ENCODE measurements at regions not wholly inside any gene's neighbourhood (a gene's known extent, or its start where the extent isn't known, plus 50 kb on each side); places are given as distances from the start of the nearest gene placed in this dataset.

- no peak for ATAC-seq
- H2AFZ ChIP-seq (ENCODE audit: low read length), result peak overlapping the region; percentile 66
Observed at GRCh38 chr2:144801325-144801724, 281.4 kb upstream of the ZEB2 start.

GRCh38 chr2:144798989-144799388 lies 279.1 kb upstream of the ZEB2 start:
- no peak overlapping the region for H3K9ac ChIP-seq (ENCODE audit: low read length)
- no peaks in the 10 kb centered on the region for H3K27me3 ChIP-seq (ENCODE audit: low read length)
- H3K79me2 ChIP-seq (ENCODE audit: low read length), result no peaks in the 10 kb centered on the region
- no peak overlapping the region for H2AFZ ChIP-seq (ENCODE audit: low read length)
- H3K27ac ChIP-seq (ENCODE audit: low read length), result no peak overlapping the region
- ChIA-PET CTCF (no interaction called here), POLR2A (ENCODE audit: unreplicated experiment) (no interaction called here)
- peaks cover 7% of the 10 kb centered on the region for H3K4me1 ChIP-seq (ENCODE audit: insufficient read depth, low read length)
- no peak overlapping the region for H3K4me3 ChIP-seq (ENCODE audit: low read length)
- no peak for DNase-seq
- H3F3A ChIP-seq (ENCODE audit: low read length, unreplicated experiment), result no peaks in the 10 kb centered on the region
- no peak overlapping the region for H3K4me2 ChIP-seq (ENCODE audit: low read length)
- no peaks in the 10 kb centered on the region for H3K9me3 ChIP-seq (ENCODE audit: low read length)
- no peak for TF ChIP-seq EZH2 (IDR thresholded peaks at IDR 0.05; ENCODE audit: low read length, unreplicated experiment)
- no peak for TF ChIP-seq EZH2phosphoT487 (IDR thresholded peaks at IDR 0.05; ENCODE audit: borderline replicate concordance, low read length)
- no peak for TF ChIP-seq CTCF (conservative IDR thresholded peaks at IDR 0.05; ENCODE audit: low read depth, low read length)
- H4K20me1 ChIP-seq (ENCODE audit: low read length), result no peaks in the 10 kb centered on the region
- BruUV-seq (replicated peaks), result no TSS peak
- H3K9me2 ChIP-seq (replicated peaks; ENCODE audit: low read length), result no peaks in the 10 kb centered on the region
- ATAC-seq, result no peak
- intact Hi-C loops (cut with micrococcal nuclease), result no loop called here
- H3K36me3 ChIP-seq (ENCODE audit: low read depth, low read length), result no peaks in the 10 kb centered on the region

More at GRCh38 chr2:144801325-144801724, 281.4 kb upstream of the ZEB2 start:
- ChIA-PET CTCF (no interaction called here), POLR2A (ENCODE audit: unreplicated experiment) (no interaction called here)
- Histone ChIP-seq H3K27ac (ENCODE audit: low read length) (no peak overlapping the region), H3K9me2 (replicated peaks; ENCODE audit: low read length) (no peaks in the 10 kb centered on the region), H4K20me1 (ENCODE audit: low read length) (no peaks in the 10 kb centered on the region), H3K4me1 (ENCODE audit: insufficient read depth, low read length) (peaks cover 7% of the 10 kb centered on the region), H3K79me2 (ENCODE audit: low read length) (no peaks in the 10 kb centered on the region), H3K27me3 (ENCODE audit: low read length) (no peaks in the 10 kb centered on the region), H3K4me2 (ENCODE audit: low read length) (no peak overlapping the region), H3K4me3 (ENCODE audit: low read length) (no peak overlapping the region), H3K9me3 (ENCODE audit: low read length) (no peaks in the 10 kb centered on the region), H3F3A (ENCODE audit: low read length, unreplicated experiment) (no peaks in the 10 kb centered on the region), H3K9ac (ENCODE audit: low read length) (no peak overlapping the region), H3K36me3 (ENCODE audit: low read depth, low read length) (no peaks in the 10 kb centered on the region)
- intact Hi-C loops (cut with micrococcal nuclease), result no loop called here
- DNase-seq, result no peak
- TF ChIP-seq EZH2phosphoT487 (IDR thresholded peaks at IDR 0.05; ENCODE audit: borderline replicate concordance, low read length) (no peak), CTCF (conservative IDR thresholded peaks at IDR 0.05; ENCODE audit: low read depth, low read length) (no peak), EZH2 (IDR thresholded peaks at IDR 0.05; ENCODE audit: low read length, unreplicated experiment) (no peak)
- no TSS peak for BruUV-seq (replicated peaks)

GRCh38 chr2:144798034-144798433 lies 278.1 kb upstream of the ZEB2 start:
- no peak for TF ChIP-seq EZH2phosphoT487 (IDR thresholded peaks at IDR 0.05; ENCODE audit: borderline replicate concordance, low read length)
- no peak for TF ChIP-seq EZH2 (IDR thresholded peaks at IDR 0.05; ENCODE audit: low read length, unreplicated experiment)
- no peak for TF ChIP-seq CTCF (conservative IDR thresholded peaks at IDR 0.05; ENCODE audit: low read depth, low read length)
- Histone ChIP-seq H3K4me2 (ENCODE audit: low read length) (no peak overlapping the region), H4K20me1 (ENCODE audit: low read length) (no peaks in the 10 kb centered on the region), H3F3A (ENCODE audit: low read length, unreplicated experiment) (no peaks in the 10 kb centered on the region), H3K9me2 (replicated peaks; ENCODE audit: low read length) (no peaks in the 10 kb centered on the region), H3K9me3 (ENCODE audit: low read length) (no peaks in the 10 kb centered on the region), H3K27ac (ENCODE audit: low read length) (no peak overlapping the region), H3K4me3 (ENCODE audit: low read length) (no peak overlapping the region), H3K9ac (ENCODE audit: low read length) (no peak overlapping the region), H3K36me3 (ENCODE audit: low read depth, low read length) (no peaks in the 10 kb centered on the region), H2AFZ (ENCODE audit: low read length) (no peak overlapping the region), H3K4me1 (ENCODE audit: insufficient read depth, low read length) (peaks cover 7% of the 10 kb centered on the region), H3K79me2 (ENCODE audit: low read length) (no peaks in the 10 kb centered on the region), H3K27me3 (ENCODE audit: low read length) (no peaks in the 10 kb centered on the region)
- ChIA-PET POLR2A (ENCODE audit: unreplicated experiment) (no interaction called here), CTCF (no interaction called here)
- no peak for ATAC-seq
- intact Hi-C loops (cut with micrococcal nuclease), result no loop called here
- DNase-seq, result no peak
- BruUV-seq (replicated peaks), result no TSS peak

Data from PC-3 (cell line).